ENCODE measurements at regions not wholly inside any gene's neighbourhood (a gene's known extent, or its start where the extent isn't known, plus 50 kb on each side); places are given as distances from the start of the nearest gene placed in this dataset.

DNA sequence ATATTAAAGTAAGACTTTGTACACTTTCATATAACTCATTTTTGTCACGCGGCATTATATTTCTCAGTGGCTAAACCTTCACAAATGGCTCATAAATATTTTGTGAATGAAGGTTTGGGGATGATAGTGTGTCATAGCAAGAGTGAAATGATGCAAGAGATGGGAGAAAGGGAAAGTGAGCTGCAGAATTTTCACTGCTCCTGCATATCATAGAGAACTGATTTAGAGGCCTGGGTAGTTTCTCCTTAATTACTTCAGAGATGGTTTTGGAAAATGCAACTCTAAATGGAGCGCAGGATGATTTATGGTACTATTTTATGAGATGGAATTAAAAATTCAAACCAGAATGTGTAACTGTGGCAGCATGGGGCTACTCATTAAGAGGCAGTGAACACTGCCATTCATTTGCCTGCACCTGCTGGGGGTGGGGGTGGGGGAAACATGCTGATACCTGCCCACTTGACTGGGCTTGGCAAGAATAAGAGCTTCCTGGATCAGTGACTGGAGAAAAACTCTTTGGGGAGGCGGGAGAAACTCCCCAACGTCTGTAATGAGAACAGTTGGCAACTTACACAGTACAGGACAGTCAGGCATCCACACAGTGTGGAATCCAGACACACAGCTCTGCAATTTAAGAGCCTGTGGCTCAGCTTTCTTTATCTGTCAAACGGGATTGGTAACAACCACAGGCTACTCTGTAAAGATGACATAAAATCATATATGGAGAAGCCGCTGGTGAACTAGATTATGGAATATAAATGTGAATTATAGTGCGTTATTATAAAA is 941.9 kb downstream of the SLC4A3 start:
- TF ChIP-seq POLR2A (IDR thresholded peaks at IDR 0.05): no peak
- TF ChIP-seq, protein P1, sequence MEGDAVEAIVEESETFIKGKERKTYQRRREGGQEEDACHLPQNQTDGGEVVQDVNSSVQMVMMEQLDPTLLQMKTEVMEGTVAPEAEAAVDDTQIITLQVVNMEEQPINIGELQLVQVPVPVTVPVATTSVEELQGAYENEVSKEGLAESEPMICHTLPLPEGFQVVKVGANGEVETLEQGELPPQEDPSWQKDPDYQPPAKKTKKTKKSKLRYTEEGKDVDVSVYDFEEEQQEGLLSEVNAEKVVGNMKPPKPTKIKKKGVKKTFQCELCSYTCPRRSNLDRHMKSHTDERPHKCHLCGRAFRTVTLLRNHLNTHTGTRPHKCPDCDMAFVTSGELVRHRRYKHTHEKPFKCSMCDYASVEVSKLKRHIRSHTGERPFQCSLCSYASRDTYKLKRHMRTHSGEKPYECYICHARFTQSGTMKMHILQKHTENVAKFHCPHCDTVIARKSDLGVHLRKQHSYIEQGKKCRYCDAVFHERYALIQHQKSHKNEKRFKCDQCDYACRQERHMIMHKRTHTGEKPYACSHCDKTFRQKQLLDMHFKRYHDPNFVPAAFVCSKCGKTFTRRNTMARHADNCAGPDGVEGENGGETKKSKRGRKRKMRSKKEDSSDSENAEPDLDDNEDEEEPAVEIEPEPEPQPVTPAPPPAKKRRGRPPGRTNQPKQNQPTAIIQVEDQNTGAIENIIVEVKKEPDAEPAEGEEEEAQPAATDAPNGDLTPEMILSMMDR (IDR thresholded peaks at IDR 0.05): no peak

Measured in thyroid gland (tissue), 4 donors.